Osteoblast (primary cell): ENCODE measurements at regions not wholly inside any gene's neighbourhood (a gene's known extent, or its start where the extent isn't known, plus 50 kb on each side); places are given as distances from the start of the nearest gene placed in this dataset.
A peak's percentile ranks its signal among the peaks of the same experiment; 100 is the strongest.

Experiments used
- DNase-seq: peaks from one replicate; pipeline ENCODE4 v3.0.0; 2011; ENCODE audit warnings: low spot score, mixed read lengths; ENCODE audit not compliant: insufficient read length; ENCODE audit errors: missing footprints
- H2AFZ ChIP-seq: 2 replicates; pipeline ENCODE4 v1.6.0; 2011; ENCODE audit warnings: mild to moderate bottlenecking, low read length
- H3K27ac ChIP-seq: 2 replicates; pipeline ENCODE4 v1.5.1; 2011; ENCODE audit warnings: mild to moderate bottlenecking, low read depth, low read length, moderate library complexity
- H3K27me3 ChIP-seq: 2 replicates; pipeline ENCODE4 v1.6.0; 2012; ENCODE audit warnings: mild to moderate bottlenecking, control low read depth, inconsistent platforms, low read length, moderate library complexity; ENCODE audit not compliant: insufficient read depth
- H3K36me3 ChIP-seq: 2 replicates; pipeline ENCODE4 v1.5.1; 2011; ENCODE audit warnings: mild to moderate bottlenecking, low read length, control low read depth, moderate library complexity; ENCODE audit not compliant: insufficient read depth
- H3K4me1 ChIP-seq: 2 replicates; pipeline ENCODE4 v1.5.1; 2011; ENCODE audit warnings: mild to moderate bottlenecking, low read length, control low read depth, moderate library complexity; ENCODE audit not compliant: insufficient read depth
- H3K4me2 ChIP-seq: 2 replicates; pipeline ENCODE4 v1.6.0; 2011; ENCODE audit warnings: mild to moderate bottlenecking, low read length; ENCODE audit not compliant: insufficient read depth
- H3K4me3 ChIP-seq: fragments of 200-600 bp; sonication (generic); 3 replicates; pipeline ENCODE4 v1.5.1; 2012; ENCODE audit warnings: mild to moderate bottlenecking, low read length, inconsistent platforms; ENCODE audit not compliant: insufficient read depth
- H3K79me2 ChIP-seq: 2 replicates; pipeline ENCODE4 v1.6.0; 2012; ENCODE audit warnings: mild to moderate bottlenecking, low read length, control low read depth, inconsistent platforms; ENCODE audit not compliant: insufficient read depth
- H3K9me3 ChIP-seq: 2 replicates; pipeline ENCODE4 v1.5.1; 2011; ENCODE audit warnings: low read depth, low read length, control low read depth
- H4K20me1 ChIP-seq: 2 replicates; pipeline ENCODE4 v1.6.0; 2012; ENCODE audit warnings: mild to moderate bottlenecking, low read length, control low read depth; ENCODE audit not compliant: insufficient read depth
- TF ChIP-seq, protein P1 (sequence below): IDR thresholded peaks from 2 replicates; pipeline ENCODE4 v1.5.1; 2011; ENCODE audit warnings: mild to moderate bottlenecking, low read depth, low read length, moderate library complexity; ENCODE audit errors: extremely low read depth

DNA sequence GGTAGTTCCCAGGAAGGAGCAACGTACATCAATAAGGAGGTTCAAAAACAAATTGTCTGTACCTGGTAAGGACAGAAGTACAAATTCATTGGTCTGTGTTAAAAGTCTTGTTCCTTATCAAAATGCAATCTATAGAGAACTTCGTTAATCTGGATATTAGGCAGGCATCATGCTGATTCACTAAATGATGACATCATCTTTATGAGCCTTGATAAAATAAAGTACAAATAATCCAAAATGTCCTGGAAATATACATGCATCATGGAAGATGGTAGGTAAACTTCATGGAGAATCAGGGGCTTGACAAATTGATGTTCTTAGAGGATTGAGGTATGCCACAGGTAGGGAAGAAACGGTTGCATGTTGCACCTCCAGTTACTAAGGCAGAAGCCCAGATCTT, 433.9 kb downstream of the TRIML1 start:
- no peaks in the 10 kb centered on the region for H3K27me3 ChIP-seq
- H3K79me2 ChIP-seq: no peaks in the 10 kb centered on the region
- H3K4me2 ChIP-seq: no peak overlapping the region
- H4K20me1 ChIP-seq: no peaks in the 10 kb centered on the region
- no peaks in the 10 kb centered on the region for H3K9me3 ChIP-seq
- no peak for DNase-seq
- no peak overlapping the region for H2AFZ ChIP-seq
- H3K4me1 ChIP-seq: no peaks in the 10 kb centered on the region
- no peak overlapping the region for H3K27ac ChIP-seq
- no peak overlapping the region for H3K4me3 ChIP-seq
- TF ChIP-seq, protein P1, sequence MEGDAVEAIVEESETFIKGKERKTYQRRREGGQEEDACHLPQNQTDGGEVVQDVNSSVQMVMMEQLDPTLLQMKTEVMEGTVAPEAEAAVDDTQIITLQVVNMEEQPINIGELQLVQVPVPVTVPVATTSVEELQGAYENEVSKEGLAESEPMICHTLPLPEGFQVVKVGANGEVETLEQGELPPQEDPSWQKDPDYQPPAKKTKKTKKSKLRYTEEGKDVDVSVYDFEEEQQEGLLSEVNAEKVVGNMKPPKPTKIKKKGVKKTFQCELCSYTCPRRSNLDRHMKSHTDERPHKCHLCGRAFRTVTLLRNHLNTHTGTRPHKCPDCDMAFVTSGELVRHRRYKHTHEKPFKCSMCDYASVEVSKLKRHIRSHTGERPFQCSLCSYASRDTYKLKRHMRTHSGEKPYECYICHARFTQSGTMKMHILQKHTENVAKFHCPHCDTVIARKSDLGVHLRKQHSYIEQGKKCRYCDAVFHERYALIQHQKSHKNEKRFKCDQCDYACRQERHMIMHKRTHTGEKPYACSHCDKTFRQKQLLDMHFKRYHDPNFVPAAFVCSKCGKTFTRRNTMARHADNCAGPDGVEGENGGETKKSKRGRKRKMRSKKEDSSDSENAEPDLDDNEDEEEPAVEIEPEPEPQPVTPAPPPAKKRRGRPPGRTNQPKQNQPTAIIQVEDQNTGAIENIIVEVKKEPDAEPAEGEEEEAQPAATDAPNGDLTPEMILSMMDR: no peak
- no peaks in the 10 kb centered on the region for H3K36me3 ChIP-seq

DNA sequence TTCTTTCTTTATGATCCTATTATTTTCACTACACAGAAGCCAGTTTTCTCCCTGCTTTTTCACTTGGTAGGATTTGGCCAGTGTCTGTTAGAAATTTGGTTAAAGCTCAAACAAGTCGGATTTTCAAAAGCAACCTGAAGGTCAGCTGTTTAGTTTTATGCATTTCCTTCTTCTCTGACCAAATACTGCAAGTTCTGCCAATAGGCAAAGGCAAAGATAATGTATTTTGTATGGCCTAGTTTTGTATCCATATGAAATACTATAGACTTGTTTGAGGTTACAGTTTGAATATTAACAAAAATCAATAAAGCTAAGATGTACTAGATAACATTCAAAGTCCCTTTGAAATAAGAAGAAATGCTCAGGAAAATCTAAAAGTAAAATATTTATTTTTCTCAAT, 439.4 kb downstream of the TRIML1 start:
- Histone ChIP-seq H3K4me1 (no peaks in the 10 kb centered on the region), H3K4me2 (no peak overlapping the region), H3K9me3 (no peaks in the 10 kb centered on the region), H4K20me1 (no peaks in the 10 kb centered on the region), H3K36me3 (no peaks in the 10 kb centered on the region), H3K4me3 (no peak overlapping the region), H3K79me2 (no peaks in the 10 kb centered on the region), H2AFZ (no peak overlapping the region), H3K27ac (no peak overlapping the region), H3K27me3 (no peaks in the 10 kb centered on the region)
- TF ChIP-seq, protein P1: no peak
- no peak for DNase-seq

DNA sequence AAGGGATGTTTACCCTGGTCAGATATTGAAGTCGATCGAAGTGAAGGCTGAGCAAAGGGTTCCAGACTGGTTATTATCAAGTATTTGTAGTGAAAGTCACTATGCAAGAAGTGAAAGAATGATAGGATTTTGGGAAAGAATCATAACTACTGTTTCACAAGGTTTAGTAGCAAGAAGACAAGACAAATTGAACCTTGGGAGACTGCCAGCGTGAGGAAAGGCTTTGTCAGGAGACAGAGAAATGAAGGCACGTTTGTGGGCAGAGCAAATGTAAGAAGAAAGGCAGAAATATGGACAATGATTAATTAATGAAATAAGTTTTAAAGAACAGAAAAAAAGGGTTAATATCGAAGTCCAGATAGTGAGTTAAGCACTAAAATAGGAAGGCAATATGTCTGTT, 456.8 kb downstream of the TRIML1 start:
- no peak overlapping the region for H3K4me2 ChIP-seq
- no peaks in the 10 kb centered on the region for H3K79me2 ChIP-seq
- no peak overlapping the region for H3K4me3 ChIP-seq
- H3K27me3 ChIP-seq: no peaks in the 10 kb centered on the region
- H4K20me1 ChIP-seq: no peaks in the 10 kb centered on the region
- no peak overlapping the region for H2AFZ ChIP-seq
- H3K36me3 ChIP-seq: no peaks in the 10 kb centered on the region
- no peak for DNase-seq
- no peak overlapping the region for H3K27ac ChIP-seq
- TF ChIP-seq, protein P1: no peak
- H3K9me3 ChIP-seq: no peaks in the 10 kb centered on the region
- H3K4me1 ChIP-seq: no peaks in the 10 kb centered on the region

DNA sequence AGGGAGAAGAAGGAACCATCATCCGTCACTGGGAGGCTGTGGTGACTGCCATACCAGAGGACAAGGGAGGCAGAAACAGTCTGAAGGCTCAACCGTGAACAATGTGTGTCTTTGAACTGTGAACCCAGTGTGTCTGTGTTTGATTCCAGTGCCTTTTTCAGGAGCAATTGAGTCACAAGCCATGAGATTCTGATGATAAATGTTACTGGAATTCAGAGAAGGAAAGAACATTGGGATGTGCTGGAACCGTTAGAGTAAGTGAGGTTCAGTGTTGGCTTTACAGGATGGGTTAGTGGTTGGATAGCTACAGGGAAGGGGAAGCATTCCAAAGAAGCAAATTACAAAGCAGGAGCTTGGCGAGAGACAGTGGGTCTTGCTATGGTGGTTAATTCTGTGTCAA, 464.4 kb downstream of the TRIML1 start:
- Histone ChIP-seq H3K4me3 (no peak overlapping the region), H2AFZ (no peak overlapping the region), H3K36me3 (no peaks in the 10 kb centered on the region), H3K27me3 (no peaks in the 10 kb centered on the region), H3K4me2 (no peak overlapping the region), H3K4me1 (no peaks in the 10 kb centered on the region), H4K20me1 (no peaks in the 10 kb centered on the region), H3K79me2 (no peaks in the 10 kb centered on the region), H3K9me3 (no peaks in the 10 kb centered on the region), H3K27ac (peak overlapping the region; percentile 29)
- TF ChIP-seq, protein P1: no peak
- peak; percentile 14 for DNase-seq
